ENCODE measurements at regions not wholly inside any gene's neighbourhood (a gene's known extent, or its start where the extent isn't known, plus 50 kb on each side); places are given as distances from the start of the nearest gene placed in this dataset.

GRCh38 chr3:159806412-159806811, 182.2 kb upstream of the IL12A start:
- no peak overlapping the region for H3K4me3 ChIP-seq (ENCODE audit: low read depth, low read length)
- no peaks in the 10 kb centered on the region for H3K27me3 ChIP-seq (ENCODE audit: control insufficient read depth, insufficient read depth, low read length)
- TF ChIP-seq CTCF (IDR thresholded peaks at IDR 0.05; ENCODE audit: insufficient read depth, low read length, severe bottlenecking) = no peak
- FAIRE-seq (no peak), DNase-seq (ENCODE audit: low read depth) (no peak)
- no peaks in the 10 kb centered on the region for H3K36me3 ChIP-seq (ENCODE audit: control insufficient read depth, insufficient read depth, low read length)

- FAIRE-seq (no peak), DNase-seq (ENCODE audit: low read depth) (peak; percentile 80)
- H3K4me3 ChIP-seq (ENCODE audit: low read depth, low read length) = no peak overlapping the region
- TF ChIP-seq CTCF (IDR thresholded peaks at IDR 0.05; ENCODE audit: insufficient read depth, low read length, severe bottlenecking) = no peak
- no peaks in the 10 kb centered on the region for H3K27me3 ChIP-seq (ENCODE audit: control insufficient read depth, insufficient read depth, low read length)
- no peaks in the 10 kb centered on the region for H3K36me3 ChIP-seq (ENCODE audit: control insufficient read depth, insufficient read depth, low read length)
Observed at GRCh38 chr3:159807137-159808040, 181.2 kb upstream of the IL12A start.

- H3K36me3 ChIP-seq (ENCODE audit: control insufficient read depth, insufficient read depth, low read length) = peaks cover 2% of the 10 kb centered on the region
- no peaks in the 10 kb centered on the region for H3K27me3 ChIP-seq (ENCODE audit: control insufficient read depth, insufficient read depth, low read length)
- no peak for TF ChIP-seq CTCF (IDR thresholded peaks at IDR 0.05; ENCODE audit: insufficient read depth, low read length, severe bottlenecking)
- peak; percentile 83 for FAIRE-seq
- peak; percentile 87 for DNase-seq (ENCODE audit: low read depth)
- H3K4me3 ChIP-seq (ENCODE audit: low read depth, low read length) = no peak overlapping the region
Observed at GRCh38 chr3:159813822-159814531, 174.7 kb upstream of the IL12A start.

GRCh38 chr3:159816512-159816911, 172.1 kb upstream of the IL12A start:
- Histone ChIP-seq H3K36me3 (ENCODE audit: control insufficient read depth, insufficient read depth, low read length) (peaks cover 2% of the 10 kb centered on the region), H3K4me3 (ENCODE audit: low read depth, low read length) (no peak overlapping the region), H3K27me3 (ENCODE audit: control insufficient read depth, insufficient read depth, low read length) (no peaks in the 10 kb centered on the region)
- no peak for TF ChIP-seq CTCF (IDR thresholded peaks at IDR 0.05; ENCODE audit: insufficient read depth, low read length, severe bottlenecking)
- DNase-seq (ENCODE audit: low read depth) (no peak), FAIRE-seq (no peak)

GRCh38 chr3:159817126-159817525, 171.5 kb upstream of the IL12A start:
- FAIRE-seq = no peak

More at GRCh38 chr3:159817126-159817525, 171.5 kb upstream of the IL12A start:
- no peak for TF ChIP-seq CTCF (IDR thresholded peaks at IDR 0.05; ENCODE audit: insufficient read depth, low read length, severe bottlenecking)
- Histone ChIP-seq H3K27me3 (ENCODE audit: control insufficient read depth, insufficient read depth, low read length) (no peaks in the 10 kb centered on the region), H3K4me3 (ENCODE audit: low read depth, low read length) (no peak overlapping the region), H3K36me3 (ENCODE audit: control insufficient read depth, insufficient read depth, low read length) (peaks cover 2% of the 10 kb centered on the region)
- no peak for DNase-seq (ENCODE audit: low read depth)

Data from bronchial epithelial cell (primary cell).